Naive thymus-derived CD4-positive, alpha-beta T cell (primary cell): ENCODE measurements at regions not wholly inside any gene's neighbourhood (a gene's known extent, or its start where the extent isn't known, plus 50 kb on each side); places are given as distances from the start of the nearest gene placed in this dataset.

Source experiments
- ATAC-seq: fragments of 150-1000 bp; cut with Tn5 transposase; 2 replicates; pipeline ENCODE4 v1.10.0; 2021; ENCODE audit warnings: mild to moderate bottlenecking, moderate library complexity
- CTCF ChIA-PET: fragments of 350-600 bp; sonication (Branson Sonifier 250); formaldehyde crosslinking; loops from one replicate; lab custom pipeline; 2021; ENCODE audit warnings: antibody characterized with exemption; lab: Charles Lee
- POLR2A ChIA-PET: fragments of 350-600 bp; sonication (Branson Sonifier 250); formaldehyde crosslinking; loops from one replicate; lab custom pipeline; 2021; ENCODE audit warnings: antibody characterized with exemption, inconsistent platforms; lab: Charles Lee
- DNase-seq, 9 donors: peaks; one replicate each; pipeline versions ENCODE4 v3.0.0 to v3.0.0-alpha.2; 2020 to 2022; ENCODE audit warnings: mixed read lengths in 1 of 9
- H3K27ac ChIP-seq: one replicate; pipeline ENCODE4 v1.7.0; 2013; ENCODE audit warnings: mild to moderate bottlenecking, low read depth, low read length, moderate library complexity
- H3K27me3 ChIP-seq, 2 donors: one replicate each; pipeline ENCODE4 v1.7.0; 2013; ENCODE audit warnings: low read length in 2 of 2, mild to moderate bottlenecking in 2 of 2, moderate library complexity in 2 of 2; ENCODE audit not compliant: control insufficient read depth in 2 of 2, insufficient read depth in 2 of 2
- H3K36me3 ChIP-seq, 3 experiments: 1 replicate in 2 of 3; 2 replicates in 1 of 3; pipeline ENCODE4 v1.7.0; 2013; ENCODE audit warnings: low read length in 3 of 3, mild to moderate bottlenecking in 3 of 3, moderate library complexity in 1 of 3; ENCODE audit not compliant: insufficient read depth in 3 of 3, control insufficient read depth in 2 of 3
- H3K4me1 ChIP-seq, 2 donors: one replicate each; pipeline ENCODE4 v1.7.0; 2013; ENCODE audit warnings: low read length in 2 of 2, mild to moderate bottlenecking in 2 of 2, moderate library complexity in 1 of 2; ENCODE audit not compliant: control insufficient read depth in 2 of 2, insufficient read depth in 2 of 2
- H3K4me3 ChIP-seq: 2 replicates; pipeline ENCODE4 v1.7.0; 2013; ENCODE audit warnings: mild to moderate bottlenecking, low read length
- H3K9me3 ChIP-seq, 3 experiments: 1 replicate in 2 of 3; 2 replicates in 1 of 3; pipeline ENCODE4 v1.7.0; 2013; ENCODE audit warnings: low read length in 3 of 3; ENCODE audit not compliant: control insufficient read depth in 2 of 3
- H3K27ac Mint-ChIP-seq, 9 donors: one replicate each; pipeline ENCODE4 v1.8.0; 2020 to 2022; ENCODE audit warnings: mixed read lengths in 9 of 9, mild to moderate bottlenecking in 8 of 9, moderate library complexity in 5 of 9, inconsistent platforms in 2 of 9
- H3K27me3 Mint-ChIP-seq, 5 donors: one replicate each; pipeline ENCODE4 v1.8.0; 2021 to 2022; ENCODE audit warnings: mixed read lengths in 5 of 5, mild to moderate bottlenecking in 1 of 5
- H3K36me3 Mint-ChIP-seq, 5 donors: one replicate each; pipeline ENCODE4 v1.8.0; 2020 to 2022; ENCODE audit warnings: mixed read lengths in 5 of 5, mild to moderate bottlenecking in 3 of 5, inconsistent platforms in 1 of 5
- H3K4me1 Mint-ChIP-seq, 7 donors: one replicate each; pipeline ENCODE4 v1.8.0; 2020 to 2022; ENCODE audit warnings: mixed read lengths in 7 of 7, mild to moderate bottlenecking in 3 of 7, inconsistent platforms in 1 of 7
- H3K4me3 Mint-ChIP-seq, 10 donors: one replicate each; pipeline ENCODE4 v1.8.0; 2020 to 2022; ENCODE audit warnings: mild to moderate bottlenecking in 10 of 10, mixed read lengths in 10 of 10, moderate library complexity in 6 of 10, inconsistent platforms in 2 of 10
- H3K9me3 Mint-ChIP-seq, 11 donors: one replicate each; pipeline ENCODE4 v1.8.0; 2020 to 2022; ENCODE audit warnings: mixed read lengths in 11 of 11, mild to moderate bottlenecking in 4 of 11, inconsistent platforms in 1 of 11, moderate library complexity in 1 of 11
- intact Hi-C, 2 donors: fragments of 100-400 bp; cut with micrococcal nuclease; formaldehyde crosslinking; loops; one replicate each; pipeline ENCODE4 v1.15.1; 2023

- no peaks in the 10 kb centered on the region for H3K27me3 ChIP-seq
- H3K4me3 ChIP-seq, result peak overlapping the region; percentile 36
- Mint-ChIP-seq H3K36me3 (peaks cover 0 to 20% (median 0%) of the 10 kb centered on the region in 5 donors), H3K4me3 (peak overlapping the region; percentile 64 to 87 (median 76)), H3K4me1 (peaks cover 55 to 90% (median 80%) of the 10 kb centered on the region in 7 donors), H3K27ac (peak overlapping the region; percentile 90 to 99 (median 97)), H3K9me3 (peaks cover 0 to 7% (median 0%) of the 10 kb centered on the region in 11 donors), H3K27me3 (no peaks in the 10 kb centered on the region)
- intact Hi-C loops, result loop anchor here (1.0 to 10.0 kb wide), 13 partner anchors 10 to 1465 kb away; partner anchors contain the start of genes MARS2 (in 1 of the 2) and STK17B (in 1 of the 2)
- ChIA-PET CTCF (interaction anchor here (0.6 to 3.4 kb wide), 14 partner anchors 9 to 160 kb away, joined by 3 to 25 read pairs (median 4); no protein-coding TSS in a partner anchor), POLR2A (interaction anchor here (0.7 to 13.6 kb wide), 20 partner anchors 9 to 707 kb away, joined by 3 to 215 read pairs (median 6); partner anchors contain the start of gene STK17B)
- ATAC-seq, result peak; percentile 87
- H3K27ac ChIP-seq, result peak overlapping the region; percentile 71
- no peaks in the 10 kb centered on the region for H3K9me3 ChIP-seq
- H3K36me3 ChIP-seq, result no peaks in the 10 kb centered on the region
- H3K4me1 ChIP-seq, result peaks cover 57 to 60% of the 10 kb centered on the region in 2 donors
- DNase-seq, result peak; percentile 33 to 90 (median 83)
Measured at GRCh38 chr2:196239622-196240587, 68.5 kb upstream of the STK17B start.

- Mint-ChIP-seq H3K4me1 (peaks cover 66 to 93% (median 83%) of the 10 kb centered on the region in 7 donors), H3K9me3 (peaks cover 0 to 7% (median 0%) of the 10 kb centered on the region in 11 donors), H3K36me3 (peaks cover 0 to 20% (median 0%) of the 10 kb centered on the region in 5 donors), H3K27me3 (no peaks in the 10 kb centered on the region), H3K4me3 (peak overlapping the region in 9 of 10 donors; percentile 20 to 87 (median 64)), H3K27ac (peak overlapping the region; percentile 90 to 99 (median 97))
- H3K4me1 ChIP-seq, result peaks cover 55 to 60% of the 10 kb centered on the region in 2 donors
- no peaks in the 10 kb centered on the region for H3K27me3 ChIP-seq
- H3K27ac ChIP-seq, result peak overlapping the region; percentile 60
- DNase-seq (no peak), ATAC-seq (no peak)
- intact Hi-C loops, result no loop called here
- ChIA-PET CTCF (interaction anchor here (0.6 to 3.4 kb wide), 9 partner anchors 11 to 522 kb away, joined by 3 to 20 read pairs (median 3); no protein-coding TSS in a partner anchor), POLR2A (interaction anchor here (0.8 to 13.6 kb wide), 13 partner anchors 7 to 76 kb away, joined by 3 to 215 read pairs (median 6); partner anchors contain the start of gene STK17B)
- H3K9me3 ChIP-seq, result no peaks in the 10 kb centered on the region
- H3K36me3 ChIP-seq, result no peaks in the 10 kb centered on the region
- H3K4me3 ChIP-seq, result no peak overlapping the region
Measured at GRCh38 chr2:196241175-196241574, 69.8 kb upstream of the STK17B start.

- Histone ChIP-seq H3K27ac (peak overlapping the region; percentile 60), H3K4me1 (peaks cover 52 to 55% of the 10 kb centered on the region in 2 donors), H3K4me3 (no peak overlapping the region), H3K27me3 (no peaks in the 10 kb centered on the region), H3K9me3 (no peaks in the 10 kb centered on the region), H3K36me3 (no peaks in the 10 kb centered on the region)
- intact Hi-C loops, result loop anchor here in 1 of 2 donors (1.0 kb wide), 3 partner anchors 8 to 35 kb away; no protein-coding TSS in a partner anchor
- peak in 7 of 9 donors; percentile 43 to 76 (median 65) for DNase-seq
- ATAC-seq, result peak; percentile 84
- peaks cover 0 to 12% (median 0%) of the 10 kb centered on the region in 5 donors for H3K36me3 Mint-ChIP-seq
- H3K4me3 Mint-ChIP-seq, result peak overlapping the region; percentile 42 to 87 (median 70)
- peak overlapping the region; percentile 90 to 99 (median 97) for H3K27ac Mint-ChIP-seq
- peaks cover 66 to 84% (median 73%) of the 10 kb centered on the region in 7 donors for H3K4me1 Mint-ChIP-seq
- ChIA-PET CTCF (interaction anchor here (1.1 to 3.4 kb wide), 4 partner anchors 19 to 34 kb away, joined by 3 to 20 read pairs (median 7); no protein-coding TSS in a partner anchor), POLR2A (interaction anchor here (0.6 to 13.6 kb wide), 11 partner anchors 8 to 93 kb away, joined by 3 to 215 read pairs (median 6); partner anchors contain the start of gene STK17B)
- peaks cover 0 to 7% (median 0%) of the 10 kb centered on the region in 11 donors for H3K9me3 Mint-ChIP-seq
- H3K27me3 Mint-ChIP-seq, result no peaks in the 10 kb centered on the region
Measured at GRCh38 chr2:196242131-196242620, 70.8 kb upstream of the STK17B start.

DNA sequence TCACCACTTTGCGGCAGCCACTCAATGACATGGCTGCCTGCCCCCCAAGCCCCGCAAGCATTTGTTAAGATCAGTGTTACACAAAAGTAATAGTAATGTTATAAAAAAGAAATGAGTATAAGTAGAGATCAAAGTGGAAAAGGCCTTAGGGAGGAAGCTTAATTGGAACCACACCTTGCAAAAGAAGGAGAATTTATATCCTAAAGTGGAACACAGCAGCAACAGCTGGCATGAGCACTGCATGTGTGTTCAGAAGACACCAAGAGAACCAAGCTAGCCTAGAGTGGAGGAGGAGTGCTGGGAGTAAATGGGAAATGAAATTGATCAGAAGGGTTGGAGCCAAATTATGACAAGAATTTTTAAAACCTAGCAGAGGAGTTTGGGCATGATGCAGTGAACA, 73.1 kb upstream of the STK17B start:
- H3K36me3 ChIP-seq, result no peaks in the 10 kb centered on the region
- intact Hi-C loops, result no loop called here
- ChIA-PET CTCF (interaction anchor here (1.4 kb wide), 1 partner anchor 8 kb away, joined by 4 read pairs; no protein-coding TSS in a partner anchor), POLR2A (interaction anchor here (1.1 to 13.6 kb wide), 6 partner anchors 12 to 31 kb away, joined by 4 to 215 read pairs (median 6); no protein-coding TSS in a partner anchor)
- H3K9me3 ChIP-seq, result no peaks in the 10 kb centered on the region
- H3K9me3 Mint-ChIP-seq, result peaks cover 0 to 7% (median 0%) of the 10 kb centered on the region in 11 donors
- H3K4me1 Mint-ChIP-seq, result peaks cover 61 to 84% (median 73%) of the 10 kb centered on the region in 7 donors
- peak overlapping the region in 1 of 10 donors; percentile 16 for H3K4me3 Mint-ChIP-seq
- H3K4me3 ChIP-seq, result no peak overlapping the region
- H3K27ac ChIP-seq, result no peak overlapping the region
- ATAC-seq (no peak), DNase-seq (no peak)
- H3K36me3 Mint-ChIP-seq, result peaks cover 0 to 6% (median 0%) of the 10 kb centered on the region in 5 donors
- peak overlapping the region in 3 of 9 donors; percentile 21 to 54 (median 37) for H3K27ac Mint-ChIP-seq
- no peaks in the 10 kb centered on the region for H3K27me3 Mint-ChIP-seq
- H3K4me1 ChIP-seq, result peaks cover 38 to 47% of the 10 kb centered on the region in 2 donors
- no peaks in the 10 kb centered on the region for H3K27me3 ChIP-seq

DNA sequence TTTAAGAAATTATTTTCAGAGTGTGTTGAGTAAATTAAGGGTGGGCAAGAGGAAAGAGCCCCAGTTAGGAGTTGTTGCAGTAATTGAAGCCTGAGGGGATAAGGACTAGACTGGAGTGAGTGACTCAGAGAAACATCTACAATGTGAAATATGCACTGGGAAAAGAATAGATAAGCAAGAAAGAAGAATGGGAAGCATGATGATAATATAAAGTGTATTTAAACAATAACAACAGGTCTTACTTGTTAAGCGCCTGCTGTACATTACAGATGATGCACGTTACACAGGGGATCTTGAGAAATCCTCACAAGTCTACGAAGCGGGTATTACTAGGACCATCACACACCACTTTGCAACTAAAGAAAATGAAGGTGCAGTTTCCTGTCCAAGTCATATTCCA, 73.6 kb upstream of the STK17B start:
- ATAC-seq, result no peak
- H3K27ac Mint-ChIP-seq, result peak overlapping the region in 2 of 9 donors; percentile 21 to 37

More for the DNA sequence above, 73.6 kb upstream of the STK17B start:
- H3K4me3 ChIP-seq, result no peak overlapping the region
- no peaks in the 10 kb centered on the region for H3K36me3 ChIP-seq
- no peak for DNase-seq
- intact Hi-C loops, result no loop called here
- Mint-ChIP-seq H3K36me3 (peaks cover 0 to 6% (median 0%) of the 10 kb centered on the region in 5 donors), H3K9me3 (peaks cover 0 to 7% (median 0%) of the 10 kb centered on the region in 11 donors), H3K27me3 (no peaks in the 10 kb centered on the region), H3K4me3 (peak overlapping the region in 1 of 10 donors; percentile 16), H3K4me1 (peaks cover 61 to 84% (median 73%) of the 10 kb centered on the region in 7 donors)
- H3K27ac ChIP-seq, result no peak overlapping the region
- no peaks in the 10 kb centered on the region for H3K27me3 ChIP-seq
- peaks cover 38 to 47% of the 10 kb centered on the region in 2 donors for H3K4me1 ChIP-seq
- ChIA-PET CTCF (interaction anchor here (0.7 kb wide), 1 partner anchor 51 kb away, joined by 3 read pairs; no protein-coding TSS in a partner anchor), POLR2A (interaction anchor here (1.1 to 13.6 kb wide), 7 partner anchors 12 to 82 kb away, joined by 3 to 215 read pairs (median 6); no protein-coding TSS in a partner anchor)
- H3K9me3 ChIP-seq, result no peaks in the 10 kb centered on the region
